Astrocyte of the hippocampus (primary cell): ENCODE measurements at regions not wholly inside any gene's neighbourhood (a gene's known extent, or its start where the extent isn't known, plus 50 kb on each side); places are given as distances from the start of the nearest gene placed in this dataset.

Source experiments
- DNase-seq: peaks from one replicate; pipeline ENCODE4 v3.0.0; 2011; ENCODE audit warnings: low read depth, low spot score

DNA sequence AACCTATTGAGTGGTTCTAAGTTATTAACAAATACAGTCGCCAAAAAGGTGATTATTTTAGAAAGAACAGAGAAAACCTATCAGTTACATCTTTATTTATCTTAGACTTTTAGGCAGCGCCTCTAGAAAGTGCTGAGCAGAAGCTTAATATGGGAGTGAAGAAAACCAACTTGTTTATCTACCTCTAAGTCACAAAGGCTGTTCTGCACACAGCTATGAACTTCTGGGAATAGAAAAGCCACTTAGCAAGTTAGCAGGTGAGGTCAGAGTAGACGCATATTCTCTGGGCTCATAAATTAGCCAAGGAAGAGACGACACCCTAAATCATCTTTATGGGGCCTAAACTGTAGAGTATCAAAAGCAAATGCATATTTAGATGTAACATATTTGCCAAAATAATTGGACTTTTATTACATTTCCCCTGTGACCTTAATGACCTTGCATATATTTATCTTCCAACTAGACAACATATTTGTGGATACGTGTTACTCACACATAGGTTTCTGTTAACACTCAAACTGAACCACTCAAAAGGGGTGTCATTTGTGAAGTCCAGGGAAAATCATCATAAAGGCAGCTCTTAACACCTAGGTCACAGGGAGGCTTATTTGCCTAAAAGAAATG is 267.1 kb downstream of the ADGB start:
- no peak for DNase-seq

DNA sequence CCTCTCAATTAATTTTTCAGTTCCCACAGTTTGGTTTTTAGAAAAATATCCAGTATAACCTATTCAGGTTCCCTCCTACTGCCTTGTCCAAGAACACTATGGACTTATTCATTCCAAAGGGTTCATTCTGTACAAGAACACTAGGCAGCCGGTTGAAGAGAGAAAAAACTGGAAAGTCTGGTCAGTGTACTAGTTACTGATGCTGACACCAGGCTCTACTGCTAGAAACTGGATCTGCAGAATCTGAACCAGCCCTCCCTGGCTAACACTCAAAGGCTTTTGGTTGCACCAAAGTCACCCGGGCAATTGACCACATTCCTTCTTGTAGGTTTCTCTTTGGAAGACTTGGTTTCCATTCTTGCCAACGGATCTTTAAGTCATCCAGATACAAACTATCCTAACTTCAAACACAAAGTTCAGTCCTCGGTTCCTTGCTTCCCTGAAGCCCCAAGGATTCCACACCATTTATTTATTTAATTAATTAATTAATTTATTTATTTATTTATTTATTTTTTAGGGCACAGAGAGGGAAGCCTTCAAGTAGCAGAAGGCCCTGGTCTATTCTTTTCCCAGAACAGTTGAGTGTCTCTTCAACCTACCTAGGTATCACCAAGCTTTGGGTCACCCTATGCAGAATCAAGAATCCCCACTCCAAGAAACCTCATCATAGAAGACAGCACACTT is 268.1 kb downstream of the ADGB start:
- DNase-seq, result no peak

DNA sequence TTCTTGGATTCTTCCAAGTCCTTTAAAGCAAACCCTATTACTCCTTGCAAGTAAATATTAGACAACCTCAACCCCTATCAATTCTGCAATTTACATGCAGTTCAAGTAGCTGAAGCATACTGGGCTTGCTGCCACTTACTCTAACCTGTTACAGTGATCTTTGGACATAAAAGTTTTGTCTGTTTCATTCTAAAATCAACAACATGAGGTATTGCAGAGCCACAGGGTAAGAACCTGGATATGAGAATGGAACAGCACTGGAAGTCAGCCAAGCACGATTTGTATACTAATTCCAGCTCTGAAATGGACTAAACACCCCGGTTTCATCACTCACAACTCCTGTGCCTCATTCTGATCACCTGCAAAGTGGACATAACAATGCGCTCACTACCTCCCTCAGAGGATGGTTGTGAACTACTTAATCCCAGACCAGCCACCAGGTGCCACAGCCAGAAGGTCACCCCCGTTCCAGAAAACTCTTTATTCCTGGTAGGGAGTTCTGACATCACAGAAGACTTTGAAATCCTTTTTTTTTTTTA is 270.0 kb downstream of the ADGB start:
- DNase-seq, result peak; percentile 18

DNA sequence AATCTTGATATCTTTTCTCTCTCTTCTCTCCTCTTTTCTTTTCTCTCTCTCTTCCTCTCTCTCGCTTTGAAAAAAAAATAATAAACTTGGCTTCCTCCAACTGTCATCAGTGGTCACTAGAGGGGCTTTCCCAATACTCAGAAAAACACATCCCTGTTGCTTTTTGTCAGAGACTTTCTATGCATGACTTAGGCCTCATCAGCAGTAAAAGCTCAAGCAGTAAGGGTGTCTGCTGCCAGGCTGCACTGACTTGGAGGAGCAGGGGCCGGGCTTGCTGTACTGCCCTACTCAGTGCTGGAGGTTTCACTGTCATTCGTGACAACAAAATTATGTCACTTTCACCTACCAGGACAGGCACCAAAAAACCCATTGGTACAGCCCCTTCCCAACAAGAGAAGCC is 272.0 kb downstream of the ADGB start:
- no peak for DNase-seq

DNA sequence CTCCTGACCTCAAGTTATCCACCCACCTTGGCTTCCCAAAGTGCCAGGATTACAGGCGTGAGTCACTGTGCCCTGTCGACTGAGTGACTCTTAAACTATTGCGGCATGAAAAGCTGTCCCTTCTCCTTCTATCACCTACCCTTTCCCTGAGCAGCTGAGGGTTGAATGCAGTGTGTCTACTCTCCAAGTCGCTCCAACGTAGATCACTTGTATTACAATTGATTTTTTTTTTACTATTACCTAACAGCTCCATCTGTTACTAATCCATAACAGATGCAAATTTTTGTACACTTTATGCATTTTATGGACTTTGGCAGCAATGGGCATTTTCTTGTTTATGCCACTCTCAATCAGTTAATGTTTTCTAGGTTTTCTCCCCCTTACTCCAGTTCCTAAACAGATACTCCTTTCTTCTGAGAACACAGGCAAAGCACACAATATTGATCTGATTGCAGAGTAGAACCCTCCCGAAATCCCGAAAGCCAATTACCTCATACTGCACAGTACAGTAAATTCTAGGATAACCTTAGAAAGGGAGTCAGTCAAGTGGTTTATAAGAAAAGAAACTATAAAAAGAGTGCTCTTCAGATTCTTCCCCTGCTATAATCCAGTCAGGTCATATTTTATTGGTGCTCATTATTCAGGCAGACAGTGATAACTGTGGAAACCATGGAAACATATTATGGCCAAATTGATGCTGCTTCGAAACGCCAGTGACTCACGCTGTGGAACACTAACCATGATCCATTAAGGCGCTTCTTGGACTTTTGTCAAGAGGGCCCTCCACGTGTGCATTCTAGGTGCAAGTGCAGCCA is 273.0 kb downstream of the ADGB start:
- peak; percentile 28 for DNase-seq

DNA sequence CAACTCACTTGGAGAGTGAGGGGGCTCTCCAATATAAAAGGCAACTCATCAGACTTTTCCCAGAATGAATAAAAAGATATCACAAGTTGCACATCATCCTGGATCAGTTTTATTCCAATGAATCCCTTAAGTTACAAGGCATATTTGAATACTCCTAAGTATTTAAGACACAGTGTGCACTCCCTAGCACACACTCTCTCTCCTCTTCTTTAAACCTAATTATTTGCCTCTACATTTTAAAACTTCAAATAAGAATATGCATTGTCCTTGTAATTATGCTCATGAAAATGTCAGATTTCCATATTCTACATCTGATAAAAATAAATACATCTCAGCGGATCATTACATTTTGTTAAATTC is 273.6 kb downstream of the ADGB start:
- DNase-seq, result no peak

DNA sequence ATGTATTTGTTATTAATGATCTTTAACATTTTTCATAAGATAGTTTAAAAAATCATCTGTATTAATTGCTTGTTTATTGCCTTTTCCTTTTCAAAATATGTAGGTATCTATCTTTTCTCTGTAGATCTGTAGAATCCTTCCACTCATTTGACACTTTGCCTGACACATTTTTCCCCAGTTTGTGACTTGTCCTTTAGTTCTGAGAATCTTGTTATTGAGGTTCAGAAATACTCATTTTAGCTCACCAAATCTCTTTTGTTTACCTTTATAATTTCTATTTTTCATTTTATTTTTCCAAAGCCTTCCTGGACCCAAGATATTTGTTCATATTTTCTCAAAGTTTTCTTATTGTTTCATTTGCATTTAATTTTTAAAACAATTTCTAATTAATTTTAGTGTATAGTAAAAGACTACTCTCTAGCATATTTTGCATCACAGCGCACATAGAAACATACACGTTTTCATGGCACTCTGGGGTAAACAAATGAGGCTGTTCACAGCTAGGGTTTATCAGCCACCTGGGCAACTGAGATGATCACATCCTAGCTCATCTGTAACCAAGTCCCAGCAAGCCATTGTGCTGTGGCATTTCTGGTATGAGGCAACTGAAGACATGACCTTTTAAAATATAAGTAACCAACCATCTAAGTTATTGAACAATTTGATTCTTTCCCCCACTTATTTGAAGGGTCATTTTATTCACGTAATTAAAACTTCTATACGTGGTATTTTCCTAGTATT is 275.7 kb downstream of the ADGB start:
- no peak for DNase-seq

DNA sequence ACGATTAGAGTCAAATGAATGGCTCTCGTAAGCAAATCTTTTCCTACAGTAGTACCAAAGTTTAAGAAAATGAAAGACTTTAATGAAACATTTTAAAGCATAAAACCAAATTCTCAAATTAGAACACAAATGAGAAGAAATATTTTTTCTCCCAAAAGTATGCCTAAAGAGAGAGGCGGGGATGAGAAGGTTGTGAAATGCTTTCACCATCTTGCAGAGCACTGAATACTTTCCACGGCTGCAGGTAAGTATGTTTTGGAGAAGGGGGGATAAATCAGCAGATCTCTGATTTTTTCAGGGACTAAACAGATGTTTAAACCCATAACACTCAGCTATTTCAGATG is 277.1 kb downstream of the ADGB start:
- no peak for DNase-seq

DNA sequence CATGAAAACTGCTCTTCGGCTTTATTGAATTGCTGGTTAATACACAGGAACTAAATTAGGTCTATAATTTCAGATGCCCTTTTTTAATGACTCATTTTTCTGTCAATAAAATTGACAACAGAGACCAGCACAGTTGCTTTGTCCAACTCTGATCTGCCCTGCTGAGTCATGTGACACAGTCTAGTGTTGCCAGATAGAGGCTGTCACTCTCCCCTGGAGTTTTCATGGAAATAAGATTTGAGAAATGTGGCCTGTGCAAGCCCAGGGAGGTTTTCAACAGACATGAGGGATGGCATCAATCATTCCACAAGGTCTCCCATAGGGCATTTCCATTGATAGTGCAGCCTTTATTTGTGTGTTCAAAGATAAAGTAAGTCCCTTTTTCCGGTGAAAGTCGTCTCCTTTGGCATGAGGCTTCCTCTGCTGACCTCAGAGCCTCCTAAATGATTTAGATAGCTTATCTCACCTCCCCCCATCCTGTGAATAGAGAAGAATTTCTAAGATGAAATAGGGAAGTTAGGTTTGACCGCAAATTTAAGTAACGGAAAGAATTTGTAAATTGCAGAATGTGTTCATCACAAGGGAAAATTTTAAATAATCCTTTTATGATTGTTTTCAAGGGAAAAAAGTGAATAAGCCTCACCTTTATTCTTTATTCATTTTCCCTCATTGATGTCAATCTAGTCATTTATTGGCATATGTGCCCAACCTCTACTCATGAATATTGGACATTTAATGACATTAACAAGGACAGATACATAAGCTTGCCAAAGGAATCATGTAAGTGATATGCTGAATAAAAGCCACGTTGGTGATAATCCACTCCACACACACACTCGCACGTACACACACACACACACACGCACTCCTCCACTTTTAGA is 277.7 kb downstream of the ADGB start:
- no peak for DNase-seq

DNA sequence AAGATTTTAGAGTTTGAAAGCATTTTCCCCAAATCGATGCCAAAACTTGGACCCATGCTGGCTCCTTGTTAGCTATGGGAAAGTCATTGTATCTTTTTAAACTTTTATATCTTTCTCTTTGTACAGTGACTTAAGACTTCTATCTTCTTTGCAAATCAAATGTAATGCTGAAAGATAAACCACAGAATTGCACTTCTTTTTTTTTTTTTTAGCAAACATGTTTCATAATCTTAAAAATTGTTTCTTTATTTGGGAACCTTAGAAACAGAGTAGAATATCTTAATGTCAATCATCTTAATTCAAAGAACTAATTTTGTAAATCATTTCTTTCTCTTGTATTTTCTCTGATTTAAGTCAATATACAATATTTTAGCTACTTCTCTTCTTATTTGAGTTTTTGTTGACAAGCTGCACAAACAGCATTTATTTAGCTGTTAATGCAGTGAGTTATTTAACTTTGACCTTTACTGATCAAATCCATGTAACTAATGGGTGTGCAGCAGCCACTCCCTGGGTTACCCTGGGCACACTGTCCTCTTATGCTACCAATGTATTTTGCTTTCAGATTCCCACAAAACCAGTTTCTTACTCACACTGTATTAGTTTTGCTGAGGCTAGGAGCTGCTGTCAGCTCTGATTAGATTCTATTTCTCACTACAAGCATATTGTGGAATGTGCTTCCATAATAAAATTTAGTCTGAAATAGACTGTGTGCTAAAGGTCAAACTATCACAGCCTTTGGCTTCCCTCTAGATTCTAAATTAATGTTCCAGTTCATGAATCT is 279.6 kb downstream of the ADGB start:
- no peak for DNase-seq

DNA sequence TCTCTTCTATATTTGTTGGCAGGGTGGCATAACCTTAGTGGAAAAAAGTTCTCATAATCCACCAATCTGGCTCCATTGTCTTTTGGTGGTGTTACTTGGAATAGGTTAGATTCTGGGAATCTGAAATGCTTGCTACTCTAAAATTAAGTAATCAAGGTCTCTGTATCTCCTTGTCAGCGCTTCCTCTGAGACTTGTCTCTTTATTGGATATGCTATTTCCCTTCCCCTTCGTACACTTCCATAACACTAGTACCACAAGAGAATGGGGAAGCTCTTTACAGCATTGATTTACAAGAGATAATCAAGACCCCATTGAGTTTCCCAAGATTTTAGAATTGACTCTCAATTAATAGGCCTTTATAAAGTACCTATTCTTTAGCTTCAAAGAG is 280.2 kb downstream of the ADGB start:
- no peak for DNase-seq

DNA sequence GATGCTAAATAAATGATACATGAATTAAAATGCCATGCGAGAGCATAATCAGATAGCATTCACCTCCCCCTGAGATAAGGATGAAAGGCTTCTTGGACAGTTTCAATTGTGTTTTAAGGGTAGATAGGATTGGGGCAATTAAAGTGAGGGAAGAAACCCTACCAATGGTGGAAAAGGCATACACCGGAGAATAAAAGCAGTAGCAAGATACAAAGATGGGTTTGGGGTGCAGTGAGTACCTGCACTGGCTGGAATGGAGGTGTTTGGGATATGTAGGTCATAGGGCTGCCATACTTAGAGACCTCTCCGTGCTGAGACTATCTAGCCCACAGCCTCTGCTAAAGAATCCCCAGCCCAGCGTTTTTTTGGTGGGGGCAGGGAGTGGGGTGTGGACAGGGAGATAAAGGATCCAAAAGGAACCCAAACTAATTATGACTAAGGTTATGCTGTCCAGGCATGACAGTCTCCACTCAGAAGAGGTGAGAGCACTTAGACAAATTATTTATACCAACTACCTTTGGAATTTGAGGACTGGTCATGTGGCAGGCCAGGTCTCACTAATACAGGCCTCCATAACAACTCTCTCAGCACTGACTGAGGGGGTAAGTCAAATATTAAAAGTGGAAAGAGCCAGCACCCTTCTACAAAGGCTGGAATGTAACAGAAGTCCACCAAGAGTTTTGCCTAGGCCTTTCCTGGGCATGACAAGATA is 280.8 kb downstream of the ADGB start:
- no peak for DNase-seq

DNA sequence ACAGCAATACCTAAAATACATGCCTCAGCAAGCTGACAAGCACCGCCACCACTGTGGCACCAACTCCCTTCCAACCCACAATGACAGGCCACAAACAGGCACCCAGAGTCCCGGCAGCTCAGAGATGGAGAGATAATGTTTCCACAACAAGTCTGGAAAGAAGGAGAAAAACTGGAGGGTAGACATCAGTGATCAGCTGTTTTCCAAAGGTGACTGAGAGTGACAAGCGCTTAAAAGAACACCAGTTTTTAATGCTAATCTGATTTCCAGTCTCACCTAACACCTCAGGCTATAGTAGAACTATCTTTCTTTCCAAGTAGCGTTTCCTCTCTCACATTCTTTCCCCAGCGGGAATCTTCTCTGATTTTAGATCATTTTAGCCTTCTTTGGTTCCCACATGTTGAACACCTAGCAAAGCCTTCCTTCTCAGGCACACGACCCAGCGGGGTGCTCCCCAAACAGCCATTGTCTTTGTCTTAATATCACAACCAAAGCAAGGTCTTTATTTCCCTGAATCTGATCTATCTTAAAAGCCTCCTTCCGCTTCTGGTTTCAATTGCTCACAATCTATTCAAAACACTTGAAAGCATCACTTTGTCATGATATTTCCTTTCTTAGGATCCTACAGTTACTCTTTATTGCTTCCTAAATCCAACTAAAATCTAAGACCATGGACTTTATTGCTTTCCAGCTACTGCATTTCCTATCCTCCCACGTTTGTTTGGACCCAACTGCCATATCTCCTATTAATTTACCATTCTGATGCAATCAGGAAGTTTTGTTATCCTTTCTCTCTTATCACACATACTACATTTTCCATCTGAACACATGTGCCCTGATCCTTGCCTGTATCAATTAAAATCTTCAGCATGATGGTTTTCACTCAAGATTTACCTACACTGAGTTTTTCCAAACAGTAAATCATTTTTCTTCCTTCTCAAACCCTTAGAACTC is 282.7 kb downstream of the ADGB start:
- no peak for DNase-seq

DNA sequence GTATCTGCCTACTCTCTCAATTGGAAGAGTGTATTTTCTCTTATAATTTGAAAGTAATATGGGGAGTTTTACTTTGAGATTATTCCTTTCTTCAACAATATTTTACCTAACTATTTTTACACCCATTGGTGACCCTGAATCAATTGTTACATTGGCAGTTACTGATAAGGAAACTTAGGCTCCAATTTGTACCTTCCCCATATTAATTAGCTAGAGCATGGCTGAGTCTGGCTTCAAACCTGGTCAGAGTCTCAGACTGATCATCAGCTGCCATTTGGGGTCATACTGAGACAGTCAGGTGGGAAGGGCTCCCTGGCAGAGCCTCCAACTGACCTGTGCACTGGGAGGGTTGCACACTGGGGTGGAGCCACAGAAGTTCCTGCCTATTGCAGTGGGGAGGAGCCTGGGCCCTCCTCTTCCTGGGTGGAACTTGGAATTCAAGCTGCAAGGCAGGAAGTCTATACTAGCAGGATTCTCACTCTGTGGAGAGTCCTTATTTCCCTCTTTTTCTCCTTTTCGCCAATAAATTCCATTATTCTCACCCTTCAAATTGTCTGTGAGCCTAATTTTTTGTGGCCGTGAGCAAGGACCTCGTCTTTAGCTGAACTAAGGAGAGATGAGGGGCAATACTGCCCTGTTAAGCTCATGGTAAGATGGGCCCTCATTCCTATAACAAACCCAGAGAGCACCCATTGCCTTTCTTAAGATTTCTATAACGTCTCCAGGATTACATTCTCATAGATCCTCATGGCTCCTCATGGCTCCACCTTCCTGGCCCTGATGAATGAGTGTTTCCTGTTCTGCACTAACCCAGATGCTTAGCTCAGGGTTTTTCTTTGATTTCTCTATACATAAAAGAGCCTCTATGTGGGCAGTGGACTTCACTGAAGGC is 285.1 kb downstream of the ADGB start:
- DNase-seq, result no peak

DNA sequence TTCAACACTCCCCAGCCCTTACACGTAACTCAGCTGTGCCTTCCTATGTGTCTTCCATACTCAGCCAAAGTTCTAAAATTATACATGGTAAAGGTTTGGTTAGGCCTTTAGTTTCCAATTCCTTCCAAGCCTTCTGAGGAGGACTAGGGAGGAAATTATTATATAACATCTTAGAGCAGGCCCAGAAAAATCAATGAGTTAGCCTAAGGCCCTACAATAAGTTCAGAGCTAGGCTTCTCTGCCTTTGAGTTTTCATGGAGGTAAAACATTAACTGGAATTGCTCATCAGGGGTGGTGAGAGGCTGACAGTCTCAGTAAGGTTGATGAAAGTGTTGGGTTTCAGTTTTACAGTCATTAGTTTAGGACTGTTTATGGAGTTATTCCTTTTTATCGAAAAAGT is 286.0 kb downstream of the ADGB start:
- no peak for DNase-seq

DNA sequence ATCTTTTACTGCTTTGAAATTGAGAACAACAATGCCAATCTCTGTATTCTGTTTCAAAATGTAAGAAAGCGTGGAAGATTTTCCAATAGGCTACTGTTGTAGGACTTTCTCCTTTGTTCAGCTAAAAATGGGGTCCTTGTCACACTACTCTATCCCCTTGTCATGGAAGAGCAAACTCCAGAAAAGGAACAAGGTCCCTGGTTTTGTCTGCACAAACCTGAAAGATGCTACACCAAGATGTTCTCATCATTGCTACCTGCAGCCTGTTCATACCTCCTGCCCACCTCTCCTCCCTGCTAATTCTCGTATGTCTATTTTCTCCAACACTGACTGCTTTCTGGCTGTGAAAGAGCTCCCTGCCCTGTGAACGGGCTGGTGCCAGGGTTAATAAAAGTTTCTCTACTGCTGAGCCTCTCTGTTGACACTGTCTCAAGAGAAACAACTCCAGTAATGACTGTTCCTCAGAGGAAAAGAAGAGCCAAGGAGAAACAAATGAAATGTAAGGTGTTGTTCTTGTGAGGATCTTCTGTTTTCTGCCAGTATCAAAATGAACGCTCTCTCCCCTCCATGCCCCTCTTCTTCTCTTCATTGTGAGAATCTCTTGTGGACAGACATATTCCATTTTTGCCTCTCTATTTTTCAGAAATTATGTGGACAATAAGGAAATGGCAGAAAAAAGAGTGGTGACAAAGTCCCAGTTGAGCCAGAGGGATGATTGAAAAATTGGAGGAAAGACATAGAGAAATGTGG is 287.1 kb downstream of the ADGB start:
- DNase-seq, result no peak
